AML-193 (cell line): ENCODE measurements at regions not wholly inside any gene's neighbourhood (a gene's known extent, or its start where the extent isn't known, plus 50 kb on each side); places are given as distances from the start of the nearest gene placed in this dataset.

Source experiments
- DNase-seq, 2 experiments: peaks; one replicate each; lab custom pipeline; 2025; lab: John Stamatoyannopoulos, UW

DNA sequence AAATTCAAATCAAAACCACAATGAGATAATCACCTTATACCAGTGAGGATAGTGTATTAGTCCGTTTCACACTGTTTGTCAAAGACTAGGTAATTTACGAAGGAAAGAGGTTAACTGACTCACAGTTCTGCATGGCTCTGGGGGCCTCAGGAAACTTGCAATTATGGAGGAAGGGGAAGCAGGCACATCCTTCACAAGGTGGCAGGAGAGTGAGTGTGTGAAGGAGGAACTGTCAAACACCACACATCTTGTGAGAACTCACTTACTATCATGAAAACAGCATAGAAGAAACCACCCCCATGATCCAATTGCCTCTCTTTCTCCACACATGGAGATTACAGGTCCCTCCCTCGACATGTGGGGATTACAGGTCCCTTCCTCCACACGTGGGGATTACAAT is 54.7 kb upstream of the TRPC5 start:
- DNase-seq, result no peak
